NOMO-1 treated with dmso at 0.1 percent for 144 hours (cell line): ENCODE measurements at regions not wholly inside any gene's neighbourhood (a gene's known extent, or its start where the extent isn't known, plus 50 kb on each side); places are given as distances from the start of the nearest gene placed in this dataset.

Experiments
- DNase-seq: peaks from one replicate; lab custom pipeline; 2025; ENCODE audit not compliant: unreplicated experiment; lab: John Stamatoyannopoulos, UW

DNA sequence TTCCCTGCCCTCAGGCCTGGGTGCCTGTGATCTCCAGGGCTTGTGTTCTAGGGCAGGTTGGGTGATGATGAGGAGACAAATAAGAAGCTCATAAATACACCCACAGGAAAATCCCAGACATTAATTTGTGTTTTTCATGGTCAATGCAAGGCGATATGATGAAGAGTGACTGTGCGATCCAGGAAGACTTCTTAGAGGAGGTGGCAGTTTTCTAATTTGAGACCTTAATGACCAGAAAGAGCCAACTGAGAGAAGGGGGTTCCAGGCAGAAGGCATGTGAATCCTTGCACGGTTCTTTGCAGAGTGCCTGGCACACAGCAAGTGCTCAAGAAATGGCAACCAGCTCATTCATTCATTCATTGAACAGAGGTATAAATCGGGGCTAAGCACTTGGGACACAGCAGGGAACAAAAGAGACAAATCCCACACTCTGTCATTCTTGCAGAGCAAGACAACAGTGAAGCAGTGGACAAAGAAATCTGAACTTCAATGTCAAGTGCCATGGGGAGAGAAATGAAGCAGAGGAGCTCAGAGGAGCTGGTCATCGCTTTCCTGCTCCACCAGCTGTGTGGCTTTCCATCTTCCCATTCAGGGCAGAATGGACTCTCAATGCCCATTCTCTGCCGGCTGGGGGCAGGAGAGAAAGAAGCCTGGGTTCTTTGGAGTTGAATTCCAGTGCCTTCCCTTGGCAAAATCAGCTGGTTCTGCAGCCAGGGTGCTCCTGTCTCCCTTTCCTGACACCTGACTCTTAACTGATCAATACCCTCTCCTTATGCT lies 128.3 kb downstream of the AACS start:
- DNase-seq: no peak

DNA sequence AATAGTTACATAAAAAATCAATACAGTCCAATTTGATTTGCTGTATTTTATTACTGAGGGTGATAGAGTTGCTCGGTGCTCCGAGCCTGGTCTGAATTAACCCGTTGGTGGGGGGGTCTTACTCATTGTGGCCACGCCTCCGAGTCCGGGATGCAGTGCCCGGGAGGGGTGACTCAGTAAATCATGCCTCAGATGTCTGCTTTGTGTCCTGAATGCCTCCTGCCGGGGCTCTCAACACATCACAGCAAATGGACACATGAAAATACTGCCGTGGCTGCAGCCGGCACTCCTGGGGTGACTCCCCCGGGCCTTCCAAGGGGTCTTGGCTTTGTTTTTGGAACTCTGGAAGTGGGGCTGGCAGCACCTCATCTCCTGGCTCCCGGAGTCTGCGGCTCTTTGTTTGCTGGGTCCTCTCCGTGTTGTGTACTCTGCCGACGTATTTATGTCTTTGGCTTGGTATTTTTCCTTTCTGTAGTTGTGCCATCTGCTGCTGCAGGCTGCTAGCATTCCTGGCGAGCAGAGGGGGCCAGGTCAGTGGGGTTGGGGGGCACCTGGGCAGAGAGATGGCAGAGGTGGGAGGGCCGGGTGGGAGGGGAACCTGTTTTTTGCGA lies 129.0 kb downstream of the AACS start:
- DNase-seq: no peak

GRCh38 chr12:125194987-125195386 lies 129.8 kb downstream of the AACS start:
- DNase-seq: no peak

GRCh38 chr12:125197326-125197725 lies 132.1 kb downstream of the AACS start:
- DNase-seq: no peak

- no peak for DNase-seq
Measured at GRCh38 chr12:125198652-125199051, 133.4 kb downstream of the AACS start.

GRCh38 chr12:125201090-125201489 lies 135.9 kb downstream of the AACS start:
- DNase-seq: no peak

DNA sequence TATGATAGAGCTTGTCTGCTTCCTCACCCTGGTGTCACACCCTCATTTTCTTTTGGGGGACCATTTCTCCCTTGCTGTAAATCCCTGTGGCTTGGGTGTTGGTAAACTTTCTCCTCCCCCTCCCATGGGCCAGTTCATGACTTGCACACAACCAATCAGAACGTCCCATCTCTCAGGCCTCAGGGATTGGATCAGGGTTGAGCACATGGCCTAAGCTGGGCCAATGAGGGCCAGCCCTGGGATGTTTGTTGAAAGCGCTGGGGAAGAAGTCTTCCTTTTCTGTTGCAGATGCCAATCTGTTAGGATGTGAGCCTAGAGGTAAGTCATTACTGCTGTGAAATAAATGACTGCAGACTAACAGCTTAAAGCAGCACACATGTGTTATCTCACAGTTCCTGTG lies 136.7 kb downstream of the AACS start:
- DNase-seq: no peak

GRCh38 chr12:125202421-125202820 lies 137.2 kb downstream of the AACS start:
- DNase-seq: no peak

DNA sequence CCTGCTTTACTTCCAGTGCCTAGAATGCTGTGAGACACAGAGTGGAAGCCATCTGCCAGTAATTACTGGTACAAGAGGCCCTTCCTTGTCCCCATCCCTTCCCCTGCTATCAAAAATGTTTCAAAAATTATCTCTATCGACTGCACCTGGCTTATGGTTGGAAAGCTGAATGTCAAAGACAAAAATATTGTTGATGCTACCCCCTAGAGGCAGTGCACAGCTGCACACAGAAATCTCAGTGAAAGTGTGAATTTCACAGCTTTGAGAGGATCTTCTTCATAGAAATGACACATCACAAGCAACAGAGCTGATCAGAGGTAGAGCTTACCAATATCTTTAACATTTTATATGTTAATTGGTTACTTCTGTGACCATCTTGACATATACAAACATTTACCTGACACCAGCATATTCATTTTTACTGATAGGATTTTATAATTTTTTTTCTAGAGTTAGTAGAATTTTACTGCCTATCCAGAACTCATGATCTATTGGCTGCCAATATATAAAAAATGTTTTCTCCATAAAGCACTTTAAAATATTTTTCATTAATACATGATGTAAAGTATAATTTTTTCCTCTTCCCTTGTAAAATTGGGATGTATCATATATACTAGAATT lies 138.0 kb downstream of the AACS start:
- DNase-seq: no peak

DNA sequence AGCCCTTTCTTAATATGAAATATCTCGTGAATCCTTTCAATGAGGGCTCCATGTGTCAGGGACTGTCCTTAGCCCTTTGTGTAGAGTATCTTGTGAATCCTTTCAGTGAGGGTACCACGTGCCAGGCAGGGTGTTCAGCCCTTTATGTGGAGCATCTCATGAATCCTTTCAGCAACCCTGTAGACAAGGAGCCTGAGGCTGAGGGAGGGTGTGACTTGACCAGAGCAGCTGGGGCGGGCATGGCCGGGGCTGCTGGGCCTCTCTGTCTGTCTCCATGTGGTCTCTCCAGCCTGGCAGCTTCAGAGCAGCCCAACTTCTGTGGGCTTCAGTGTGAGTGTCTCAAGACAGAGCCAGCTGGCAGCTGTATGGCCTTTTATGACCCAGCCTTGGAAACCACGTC lies 140.2 kb downstream of the AACS start:
- no peak for DNase-seq

DNA sequence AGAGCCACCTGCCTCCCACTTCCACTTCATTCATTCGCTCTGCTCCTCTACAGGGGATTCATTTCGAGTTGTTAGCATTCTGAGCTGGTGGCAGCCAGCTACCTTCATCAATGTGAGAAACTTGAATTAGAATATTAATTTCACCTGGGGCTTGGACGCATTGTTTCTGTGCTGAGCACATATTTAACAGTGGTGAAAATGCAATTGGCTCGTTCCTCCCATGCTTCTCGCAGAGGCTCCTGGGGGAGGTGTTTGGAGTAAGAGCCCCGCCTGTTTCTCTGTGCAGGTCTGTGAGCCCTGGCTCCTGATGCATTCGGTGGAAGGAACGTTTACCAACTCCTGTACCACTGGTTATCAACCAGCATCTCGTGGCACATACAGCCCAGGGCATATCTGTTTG lies 141.5 kb downstream of the AACS start:
- no peak for DNase-seq

GRCh38 chr12:125208334-125208733 lies 143.1 kb downstream of the AACS start:
- no peak for DNase-seq

DNA sequence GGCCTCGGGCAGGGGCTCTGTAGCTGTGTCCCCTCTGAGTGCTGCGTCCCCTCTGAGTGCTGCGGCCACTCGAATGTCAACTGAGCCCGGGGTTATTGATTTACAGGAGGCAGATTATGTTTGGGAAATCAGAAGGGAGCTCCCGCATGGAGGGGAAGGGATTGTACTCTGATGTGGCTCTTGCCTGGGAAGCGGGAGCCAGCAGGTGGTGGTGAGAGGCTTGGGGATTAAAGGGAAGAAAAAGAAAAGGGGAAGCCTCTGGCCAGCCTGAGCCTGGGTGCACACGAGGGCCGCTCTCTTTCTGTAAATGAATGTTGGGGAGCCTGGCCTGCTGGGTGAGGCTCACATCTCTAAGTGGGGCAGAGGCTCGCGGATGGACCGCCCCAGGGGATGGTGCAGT lies 143.7 kb downstream of the AACS start:
- DNase-seq: no peak

DNA sequence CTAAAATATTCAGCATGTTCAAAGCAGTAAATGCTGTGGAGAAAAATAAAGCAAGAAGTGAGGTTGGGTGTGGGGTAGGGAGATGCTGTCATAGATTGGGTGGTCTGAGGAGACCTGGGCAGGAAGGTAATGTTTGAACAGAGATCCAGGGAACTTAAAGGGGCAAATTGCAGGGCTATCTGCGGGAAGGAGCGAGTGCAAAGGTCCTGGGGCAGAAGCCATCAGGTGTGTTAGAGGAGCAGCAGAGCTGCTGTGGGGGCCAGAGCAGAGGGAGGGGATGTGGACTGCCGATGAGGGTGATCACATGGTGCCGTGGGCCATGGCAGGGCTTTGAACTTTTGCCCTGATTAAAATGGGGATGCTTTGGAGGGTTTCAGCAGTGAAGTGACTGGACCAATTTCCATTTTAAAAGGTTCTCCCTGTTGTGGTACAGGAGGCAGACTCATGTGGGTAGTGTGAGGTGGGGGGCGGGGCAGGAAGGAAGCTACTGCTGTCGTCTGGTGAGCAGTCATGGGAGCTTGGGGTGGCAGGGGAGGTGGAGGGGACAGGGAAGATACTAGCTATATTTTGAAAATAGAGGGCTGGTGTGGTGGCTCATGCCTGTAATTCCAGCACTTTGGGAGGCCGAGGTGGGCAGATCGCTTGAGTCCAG lies 145.0 kb downstream of the AACS start:
- no peak for DNase-seq

- DNase-seq: no peak
Measured at GRCh38 chr12:125211464-125211863, 146.2 kb downstream of the AACS start.

DNA sequence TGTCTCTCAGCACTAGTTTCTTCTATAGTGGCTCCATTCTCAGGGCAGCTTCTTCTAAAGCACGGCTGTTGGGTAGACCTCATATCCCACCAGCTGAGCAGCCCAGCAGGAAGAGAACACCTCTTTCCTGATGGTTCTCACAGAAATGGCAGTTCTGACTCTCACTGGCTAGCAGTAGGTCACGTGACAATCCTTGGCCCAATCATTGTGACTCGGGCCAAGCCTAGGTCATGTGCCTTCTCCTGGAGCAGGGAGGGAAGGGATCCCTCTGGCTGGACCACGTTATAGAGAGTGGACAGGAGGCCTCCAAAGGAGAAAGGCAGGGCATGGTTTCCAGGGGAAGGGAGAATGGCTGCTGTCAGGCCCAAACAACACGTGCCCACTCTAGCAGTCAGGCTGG lies 149.1 kb downstream of the AACS start:
- no peak for DNase-seq

DNA sequence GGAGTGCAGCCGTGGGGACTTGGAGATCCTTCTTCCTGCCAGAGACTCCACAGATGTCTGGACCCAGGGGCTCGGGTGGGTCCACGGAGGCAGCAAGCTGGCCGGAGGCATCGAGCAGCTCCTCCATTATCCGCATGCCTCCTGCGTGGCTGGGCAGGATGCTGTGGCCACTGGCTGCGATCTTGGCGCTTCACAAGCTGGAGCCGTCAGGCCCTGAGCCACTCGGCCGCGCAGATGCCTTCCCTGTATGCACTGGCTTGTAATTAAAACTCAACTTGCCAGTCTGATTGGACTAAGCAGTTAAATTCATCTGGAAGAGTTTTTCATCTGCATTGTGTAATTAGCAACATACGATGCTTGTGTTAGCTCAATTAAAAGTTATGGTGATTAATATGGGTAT lies 151.5 kb downstream of the AACS start:
- DNase-seq: no peak

DNA sequence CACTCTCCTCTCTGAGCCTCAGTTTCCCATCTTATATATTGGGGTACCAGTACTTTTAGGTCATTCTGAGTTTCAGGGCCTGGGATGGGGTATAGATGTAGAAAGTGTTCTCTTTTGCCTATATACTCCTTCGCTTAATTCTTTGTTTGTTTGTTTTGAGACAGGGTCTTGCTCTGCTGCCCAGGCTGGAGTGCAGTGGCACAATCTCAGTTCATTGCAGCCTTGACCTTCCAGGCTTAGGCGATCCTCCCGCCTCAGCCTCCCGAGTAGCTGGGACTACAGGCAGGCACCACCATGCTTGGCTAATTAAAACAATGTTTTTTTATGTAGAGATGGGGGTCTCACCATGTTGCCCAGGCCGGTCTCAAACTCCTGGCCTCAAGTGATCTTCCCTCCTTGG lies 152.1 kb downstream of the AACS start:
- DNase-seq: no peak

GRCh38 chr12:125218952-125219351 lies 153.7 kb downstream of the AACS start:
- DNase-seq: peak; percentile 31

DNA sequence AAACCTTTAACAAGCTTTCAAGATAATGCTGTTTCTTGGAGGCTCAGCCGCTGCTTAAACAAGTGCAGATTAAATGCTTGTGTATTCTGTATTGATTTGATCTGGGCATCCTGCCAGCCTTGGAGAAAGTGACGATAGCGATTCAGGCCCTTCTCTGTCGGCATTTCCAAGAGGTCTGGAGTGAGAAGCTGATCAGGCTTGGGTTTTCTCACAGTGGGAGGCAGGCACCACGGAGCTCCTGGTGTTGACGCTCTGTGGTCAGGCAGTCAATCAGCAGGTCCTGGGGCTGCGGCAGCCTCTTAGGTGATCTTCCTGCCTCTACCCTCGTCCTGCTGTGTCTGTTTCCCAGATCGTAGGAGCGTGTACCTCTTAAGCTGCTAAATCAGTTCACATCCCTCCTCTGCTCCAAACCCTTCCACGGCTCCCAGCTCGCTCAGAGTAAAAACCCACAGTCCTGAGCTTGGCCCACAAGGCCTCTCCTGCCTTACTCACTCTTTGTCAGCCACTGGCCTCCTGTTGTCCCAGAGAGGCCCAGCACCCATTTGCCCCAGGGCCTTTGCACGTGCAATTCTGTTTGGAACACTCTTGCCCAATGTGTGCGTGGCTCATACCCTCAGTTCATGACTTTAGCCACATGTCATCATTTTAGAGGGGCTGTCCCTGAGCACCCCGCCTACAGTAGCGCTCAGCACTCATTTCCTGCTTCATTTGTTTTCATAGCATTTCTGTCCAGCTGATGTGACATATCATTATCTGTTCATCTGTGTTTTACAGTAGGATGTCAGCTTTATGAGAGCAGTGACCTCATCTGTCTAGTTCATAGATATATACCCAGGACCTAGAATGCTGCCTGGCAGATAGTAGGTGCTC lies 155.4 kb downstream of the AACS start:
- DNase-seq: no peak

- DNase-seq: no peak
Measured at GRCh38 chr12:125221602-125222001, 156.4 kb downstream of the AACS start.
